Spinal cord (tissue), 9 donors: ENCODE measurements at regions not wholly inside any gene's neighbourhood (a gene's known extent, or its start where the extent isn't known, plus 50 kb on each side); places are given as distances from the start of the nearest gene placed in this dataset.
"Not testable (repeated sequence)": the region's sequence is repeated elsewhere in the genome, so short reads cannot be mapped to it uniquely, and the experiment has no call there.

ENCODE experiments used
- DNase-seq, 6 donors: peaks; one replicate each; pipeline versions ENCODE4 v3.0.0 to v3.0.0-alpha.2; 2013 to 2015; ENCODE audit warnings: low spot score in 6 of 6, low read depth in 4 of 6
- H3K27ac ChIP-seq: one replicate; pipeline ENCODE4 v1.5.1; 2013; ENCODE audit warnings: low read depth, low read length, control low read depth
- H3K27me3 ChIP-seq: one replicate; pipeline ENCODE4 v1.6.1; 2013; ENCODE audit warnings: low read length; ENCODE audit not compliant: control insufficient read depth, insufficient read depth
- H3K36me3 ChIP-seq: one replicate; pipeline ENCODE4 v1.6.1; 2013; ENCODE audit warnings: low read length; ENCODE audit not compliant: control insufficient read depth, insufficient read depth
- H3K4me1 ChIP-seq: one replicate; pipeline ENCODE4 v1.6.1; 2013; ENCODE audit warnings: low read length; ENCODE audit not compliant: control insufficient read depth, insufficient read depth
- H3K4me3 ChIP-seq: one replicate; pipeline ENCODE4 v1.5.1; 2013; ENCODE audit warnings: low read depth, low read length, control low read depth
- H3K9me3 ChIP-seq: one replicate; pipeline ENCODE4 v1.6.1; 2013; ENCODE audit warnings: low read length; ENCODE audit not compliant: control insufficient read depth, insufficient read depth
- whole genome bisulfite sequencing: methylation state at CpG from one replicate; pipeline ENCODE4 v1.1.5; 2013; ENCODE audit warnings: missing lambda C conversion rate; ENCODE audit not compliant: insufficient coverage; 5-methylcytosine and 5-hydroxymethylcytosine counted together
- donor health status: healthy.

- H3K36me3 ChIP-seq: no peaks in the 10 kb centered on the region
- DNase-seq: peak in 2 of 6 donors; percentile 35 to 70
- peaks cover 5% of the 10 kb centered on the region for H3K4me1 ChIP-seq
- 33% methylated on average over 13 of the region's 15 CpGs for WGBS
- H3K4me3 ChIP-seq: no peak overlapping the region
- H3K27ac ChIP-seq: no peak overlapping the region
- no peaks in the 10 kb centered on the region for H3K27me3 ChIP-seq
- H3K9me3 ChIP-seq: no peaks in the 10 kb centered on the region
These were observed 249.2 kb downstream of the HAPSTR1 start for GRCh38 chr16:9340526-9341256.

- H3K27ac ChIP-seq: no peak overlapping the region
- H3K27me3 ChIP-seq: no peaks in the 10 kb centered on the region
These were observed 251.8 kb downstream of the HAPSTR1 start for GRCh38 chr16:9343276-9343675.

GRCh38 chr16:9344508-9344907, 253.1 kb downstream of the HAPSTR1 start:
- Histone ChIP-seq H3K4me1 (peaks cover 5% of the 10 kb centered on the region), H3K27ac (no peak overlapping the region), H3K4me3 (no peak overlapping the region), H3K36me3 (no peaks in the 10 kb centered on the region), H3K9me3 (peaks cover 2% of the 10 kb centered on the region), H3K27me3 (no peaks in the 10 kb centered on the region)
- WGBS: 63% methylated on average over 2 of the region's 4 CpGs
- DNase-seq: no peak

More at GRCh38 chr16:9343276-9343675, 251.8 kb downstream of the HAPSTR1 start:
- no peak for DNase-seq
- Histone ChIP-seq H3K4me1 (peaks cover 5% of the 10 kb centered on the region), H3K4me3 (no peak overlapping the region), H3K9me3 (no peaks in the 10 kb centered on the region), H3K36me3 (no peaks in the 10 kb centered on the region)
- WGBS: 80% methylated on average over 1 of the region's 6 CpGs

- no peaks in the 10 kb centered on the region for H3K36me3 ChIP-seq
- no peaks in the 10 kb centered on the region for H3K27me3 ChIP-seq
- H3K27ac ChIP-seq: no peak overlapping the region
- H3K4me3 ChIP-seq: no peak overlapping the region
- 86% methylated on average over 9 of the region's 9 CpGs for WGBS
- peaks cover 5% of the 10 kb centered on the region for H3K4me1 ChIP-seq
- no peak for DNase-seq
- peaks cover 2% of the 10 kb centered on the region for H3K9me3 ChIP-seq
These were observed 253.6 kb downstream of the HAPSTR1 start for GRCh38 chr16:9345046-9345445.

- no CpG with 5 or more reads among the region's 1 CpG for WGBS
- H3K27ac ChIP-seq: no peak overlapping the region
- H3K4me3 ChIP-seq: no peak overlapping the region
- no peaks in the 10 kb centered on the region for H3K36me3 ChIP-seq
- no peaks in the 10 kb centered on the region for H3K27me3 ChIP-seq
- no peaks in the 10 kb centered on the region for H3K4me1 ChIP-seq
- no peak for DNase-seq
- H3K9me3 ChIP-seq: peaks cover 2% of the 10 kb centered on the region
These were observed 254.4 kb downstream of the HAPSTR1 start for GRCh38 chr16:9345880-9346279.

- no peaks in the 10 kb centered on the region for H3K4me1 ChIP-seq
- H3K36me3 ChIP-seq: no peaks in the 10 kb centered on the region
- no peak for DNase-seq
- no peak overlapping the region for H3K4me3 ChIP-seq
- no peaks in the 10 kb centered on the region for H3K27me3 ChIP-seq
- H3K9me3 ChIP-seq: peaks cover 2% of the 10 kb centered on the region
- no peak overlapping the region for H3K27ac ChIP-seq
These were observed 257.5 kb downstream of the HAPSTR1 start for GRCh38 chr16:9348912-9349311.

GRCh38 chr16:9349373-9349960, 258.0 kb downstream of the HAPSTR1 start:
- H3K4me3 ChIP-seq, H3K27me3 ChIP-seq, DNase-seq, H3K4me1 ChIP-seq, H3K9me3 ChIP-seq, H3K27ac ChIP-seq, H3K36me3 ChIP-seq: not testable (repeated sequence)
- 98% methylated on average over 5 of the region's 8 CpGs for WGBS

- H3K36me3 ChIP-seq, H3K27ac ChIP-seq, H3K9me3 ChIP-seq, DNase-seq, H3K4me3 ChIP-seq, H3K4me1 ChIP-seq, H3K27me3 ChIP-seq: not testable (repeated sequence)
- WGBS: 98% methylated on average over 28 of the region's 39 CpGs
These were observed 258.8 kb downstream of the HAPSTR1 start for GRCh38 chr16:9350119-9350799.

GRCh38 chr16:9351440-9351839, 260.0 kb downstream of the HAPSTR1 start:
- no peak for DNase-seq
- peaks cover 2% of the 10 kb centered on the region for H3K9me3 ChIP-seq
- H3K27ac ChIP-seq: no peak overlapping the region
- H3K27me3 ChIP-seq: no peaks in the 10 kb centered on the region
- H3K4me3 ChIP-seq: no peak overlapping the region
- no peaks in the 10 kb centered on the region for H3K36me3 ChIP-seq
- no peaks in the 10 kb centered on the region for H3K4me1 ChIP-seq
- WGBS: 96% methylated on average over 6 of the region's 6 CpGs
